ENCODE measurements at regions not wholly inside any gene's neighbourhood (a gene's known extent, or its start where the extent isn't known, plus 50 kb on each side); places are given as distances from the start of the nearest gene placed in this dataset.

DNA sequence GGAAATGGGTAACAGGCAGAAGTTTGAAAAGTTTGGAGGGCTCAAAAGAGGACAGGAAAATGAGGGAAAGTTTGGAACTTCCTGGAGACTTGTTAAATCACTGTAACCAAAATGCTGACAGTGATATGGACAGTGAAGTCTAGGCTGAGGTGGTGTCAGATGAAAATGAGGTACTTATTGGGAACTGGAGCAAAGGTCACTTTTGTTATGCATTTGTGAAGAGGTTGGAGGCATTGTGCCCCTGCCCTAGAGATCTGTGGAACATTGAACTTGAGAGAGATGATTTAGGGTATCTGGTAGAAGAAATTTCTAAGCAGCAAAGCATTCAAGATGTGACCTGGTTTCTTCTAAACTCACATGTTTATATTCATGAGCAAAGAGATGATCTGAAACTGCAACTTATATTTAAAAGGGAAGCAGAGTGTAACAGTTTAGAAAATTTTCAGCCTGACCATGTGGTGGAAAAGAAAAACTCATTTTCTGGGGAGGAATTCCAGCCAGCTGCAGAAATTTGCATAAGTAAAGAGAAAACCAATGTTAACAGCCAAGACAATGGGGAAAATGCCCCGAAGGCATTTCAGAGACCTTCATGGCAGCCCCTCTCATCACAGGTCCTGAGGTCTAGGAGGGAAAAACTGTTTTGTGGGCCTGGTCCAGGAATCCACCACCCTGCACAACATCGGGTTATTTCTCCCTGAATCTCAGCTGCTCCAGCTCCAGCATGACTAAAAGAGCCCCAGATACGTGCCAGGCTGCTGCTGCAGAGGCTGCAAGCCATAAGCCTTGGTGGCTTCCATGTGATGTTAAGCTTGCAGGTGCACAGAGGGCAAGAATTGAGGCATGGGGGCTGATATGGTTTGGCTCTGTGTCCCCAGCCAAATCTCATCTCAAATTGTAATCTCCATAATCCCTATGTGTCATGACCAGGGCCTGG is 632.5 kb upstream of the GNPDA2 start:
- no peak for DNase-seq
- H3K36me3 ChIP-seq (replicated peaks; ENCODE audit: control insufficient read depth, insufficient read depth, low read length), result no peaks in the 10 kb centered on the region
- no peaks in the 10 kb centered on the region for H3K27me3 ChIP-seq (ENCODE audit: control insufficient read depth, insufficient read depth, low read length)
- no peak overlapping the region for H3K4me3 ChIP-seq (ENCODE audit: insufficient read depth, low read depth, low read length)

GRCh38 chr4:45353161-45353560 is 626.8 kb upstream of the GNPDA2 start:
- H3K36me3 ChIP-seq (replicated peaks; ENCODE audit: control insufficient read depth, insufficient read depth, low read length), result no peaks in the 10 kb centered on the region
- no peak for DNase-seq
- no peak overlapping the region for H3K4me3 ChIP-seq (ENCODE audit: insufficient read depth, low read depth, low read length)
- no peaks in the 10 kb centered on the region for H3K27me3 ChIP-seq (ENCODE audit: control insufficient read depth, insufficient read depth, low read length)

GRCh38 chr4:45350438-45350837 is 624.1 kb upstream of the GNPDA2 start:
- no peaks in the 10 kb centered on the region for H3K27me3 ChIP-seq (ENCODE audit: control insufficient read depth, insufficient read depth, low read length)
- DNase-seq, result no peak
- no peak overlapping the region for H3K4me3 ChIP-seq (ENCODE audit: insufficient read depth, low read depth, low read length)
- no peaks in the 10 kb centered on the region for H3K36me3 ChIP-seq (replicated peaks; ENCODE audit: control insufficient read depth, insufficient read depth, low read length)

DNA sequence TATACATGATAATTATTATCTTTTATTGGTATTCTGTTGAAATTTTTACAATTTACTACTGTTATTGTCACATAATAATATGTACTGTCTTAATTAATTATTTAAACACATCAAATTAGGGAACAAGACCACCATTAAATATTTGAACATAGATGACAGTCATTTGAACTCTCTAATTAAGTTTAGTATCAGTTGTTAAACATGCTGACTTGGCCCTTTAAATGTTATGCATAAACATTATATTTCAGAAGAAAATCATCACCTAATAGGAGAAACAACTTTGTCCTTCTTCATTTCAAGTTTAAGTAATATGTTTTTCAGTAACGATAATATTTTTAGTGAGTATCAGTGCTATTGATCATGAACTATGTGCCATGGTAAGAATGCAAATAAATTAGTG is 623.5 kb upstream of the GNPDA2 start:
- DNase-seq, result no peak
- Histone ChIP-seq H3K27me3 (ENCODE audit: control insufficient read depth, insufficient read depth, low read length) (no peaks in the 10 kb centered on the region), H3K4me3 (ENCODE audit: insufficient read depth, low read depth, low read length) (no peak overlapping the region), H3K36me3 (replicated peaks; ENCODE audit: control insufficient read depth, insufficient read depth, low read length) (no peaks in the 10 kb centered on the region)

- DNase-seq, result no peak
- Histone ChIP-seq H3K27me3 (ENCODE audit: control insufficient read depth, insufficient read depth, low read length) (no peaks in the 10 kb centered on the region), H3K4me3 (ENCODE audit: insufficient read depth, low read depth, low read length) (no peak overlapping the region), H3K36me3 (replicated peaks; ENCODE audit: control insufficient read depth, insufficient read depth, low read length) (no peaks in the 10 kb centered on the region)
Observed at GRCh38 chr4:45346816-45347435, 620.6 kb upstream of the GNPDA2 start.

- no peak overlapping the region for H3K4me3 ChIP-seq (ENCODE audit: insufficient read depth, low read depth, low read length)
- no peak for DNase-seq
- H3K36me3 ChIP-seq (replicated peaks; ENCODE audit: control insufficient read depth, insufficient read depth, low read length), result no peaks in the 10 kb centered on the region
- H3K27me3 ChIP-seq (ENCODE audit: control insufficient read depth, insufficient read depth, low read length), result no peaks in the 10 kb centered on the region
Observed at GRCh38 chr4:45345558-45345957, 619.2 kb upstream of the GNPDA2 start.

DNA sequence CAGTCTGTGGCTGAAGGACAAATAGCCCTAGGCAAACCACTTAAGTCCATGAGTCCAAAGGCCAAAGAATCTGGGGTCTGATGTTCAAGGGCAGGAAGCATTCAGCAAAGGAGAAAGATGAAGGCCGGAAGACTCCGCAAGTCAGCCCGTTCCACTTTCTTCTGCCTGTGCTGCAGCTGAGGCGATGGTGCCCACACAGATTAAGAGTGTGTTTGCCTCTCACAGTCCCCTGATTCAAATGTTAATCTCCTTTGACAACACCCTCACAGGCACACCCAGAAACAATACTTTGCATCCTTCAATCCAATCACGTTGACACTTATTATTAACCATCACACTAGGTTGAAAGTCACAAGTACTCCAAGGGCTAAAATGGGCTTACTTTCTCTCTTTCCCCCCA is 605.4 kb upstream of the GNPDA2 start:
- no peak overlapping the region for H3K4me3 ChIP-seq (ENCODE audit: insufficient read depth, low read depth, low read length)
- no peaks in the 10 kb centered on the region for H3K36me3 ChIP-seq (replicated peaks; ENCODE audit: control insufficient read depth, insufficient read depth, low read length)
- DNase-seq, result no peak
- no peaks in the 10 kb centered on the region for H3K27me3 ChIP-seq (ENCODE audit: control insufficient read depth, insufficient read depth, low read length)

GRCh38 chr4:45327544-45327943 is 601.2 kb upstream of the GNPDA2 start:
- DNase-seq, result no peak
- no peaks in the 10 kb centered on the region for H3K36me3 ChIP-seq (replicated peaks; ENCODE audit: control insufficient read depth, insufficient read depth, low read length)
- no peaks in the 10 kb centered on the region for H3K27me3 ChIP-seq (ENCODE audit: control insufficient read depth, insufficient read depth, low read length)
- H3K4me3 ChIP-seq (ENCODE audit: insufficient read depth, low read depth, low read length), result no peak overlapping the region

GRCh38 chr4:45324455-45325417 is 598.4 kb upstream of the GNPDA2 start:
- Histone ChIP-seq H3K4me3 (ENCODE audit: insufficient read depth, low read depth, low read length) (no peak overlapping the region), H3K36me3 (replicated peaks; ENCODE audit: control insufficient read depth, insufficient read depth, low read length) (no peaks in the 10 kb centered on the region), H3K27me3 (ENCODE audit: control insufficient read depth, insufficient read depth, low read length) (no peaks in the 10 kb centered on the region)
- no peak for DNase-seq

GRCh38 chr4:45323453-45324058 is 597.2 kb upstream of the GNPDA2 start:
- no peak for DNase-seq
- no peaks in the 10 kb centered on the region for H3K36me3 ChIP-seq (replicated peaks; ENCODE audit: control insufficient read depth, insufficient read depth, low read length)
- no peaks in the 10 kb centered on the region for H3K27me3 ChIP-seq (ENCODE audit: control insufficient read depth, insufficient read depth, low read length)
- H3K4me3 ChIP-seq (ENCODE audit: insufficient read depth, low read depth, low read length), result no peak overlapping the region

DNA sequence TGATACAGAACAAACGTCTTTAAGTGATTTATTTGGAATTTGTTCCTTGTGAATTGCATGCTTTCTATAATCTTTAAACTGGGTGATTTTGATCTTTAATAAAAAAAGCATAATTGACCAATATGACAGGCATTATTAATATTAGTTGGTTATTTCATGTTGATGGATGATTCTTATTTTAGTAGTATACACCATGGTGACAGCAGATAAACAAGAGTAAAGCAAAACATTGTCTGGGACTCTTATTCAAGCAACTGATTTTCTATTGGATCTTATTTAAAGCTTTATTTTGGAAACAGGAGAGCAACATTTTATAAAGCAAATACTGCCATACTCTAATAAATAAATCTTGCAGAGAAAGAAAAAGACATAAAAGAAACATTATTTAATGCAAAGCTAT is 591.4 kb upstream of the GNPDA2 start:
- DNase-seq, result no peak
- H3K36me3 ChIP-seq (replicated peaks; ENCODE audit: control insufficient read depth, insufficient read depth, low read length), result no peaks in the 10 kb centered on the region

DNA sequence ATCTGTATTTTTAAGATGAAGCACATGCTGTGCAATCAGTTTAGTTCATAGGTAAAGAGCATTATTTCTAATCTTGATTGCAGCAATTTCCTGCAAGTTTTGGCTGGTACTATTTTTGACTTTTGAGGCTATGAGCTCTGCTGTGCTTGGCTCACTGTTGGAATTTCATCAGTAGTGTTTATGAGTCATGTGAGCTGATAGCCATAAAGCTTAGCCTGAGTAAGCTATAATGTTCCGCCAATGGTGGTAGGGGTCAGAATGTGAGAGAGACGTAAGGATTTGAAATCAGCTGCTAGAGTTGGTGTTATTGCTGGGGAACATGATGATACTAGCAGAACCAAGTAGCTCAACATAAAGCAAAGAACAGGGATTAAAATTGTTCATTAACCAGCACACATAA is 590.9 kb upstream of the GNPDA2 start:
- H3K27me3 ChIP-seq (ENCODE audit: control insufficient read depth, insufficient read depth, low read length), result no peaks in the 10 kb centered on the region
- H3K36me3 ChIP-seq (replicated peaks; ENCODE audit: control insufficient read depth, insufficient read depth, low read length), result no peaks in the 10 kb centered on the region
- no peak overlapping the region for H3K4me3 ChIP-seq (ENCODE audit: insufficient read depth, low read depth, low read length)
- no peak for DNase-seq

More for the DNA sequence above, 591.4 kb upstream of the GNPDA2 start:
- H3K4me3 ChIP-seq (ENCODE audit: insufficient read depth, low read depth, low read length), result no peak overlapping the region
- no peaks in the 10 kb centered on the region for H3K27me3 ChIP-seq (ENCODE audit: control insufficient read depth, insufficient read depth, low read length)

DNA sequence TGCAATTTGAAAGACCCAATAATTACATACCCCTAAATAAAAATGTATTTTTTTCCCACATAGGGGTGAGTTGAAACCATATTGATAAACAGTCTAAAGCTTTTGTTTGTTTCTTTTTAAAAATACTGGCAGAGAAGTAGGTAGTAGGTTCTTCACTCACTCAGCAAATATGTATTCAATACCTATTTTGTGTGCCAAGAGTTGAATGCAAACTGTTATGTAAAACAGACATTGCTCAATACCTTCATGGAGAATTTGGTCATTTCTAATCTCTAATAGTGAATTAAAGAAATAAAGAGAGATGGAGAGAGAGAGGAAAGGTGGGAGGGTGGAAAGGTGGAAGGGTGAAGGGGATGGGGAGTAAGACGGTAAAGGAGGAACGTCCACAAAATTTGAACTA is 589.9 kb upstream of the GNPDA2 start:
- no peak for DNase-seq
- no peaks in the 10 kb centered on the region for H3K27me3 ChIP-seq (ENCODE audit: control insufficient read depth, insufficient read depth, low read length)
- H3K4me3 ChIP-seq (ENCODE audit: insufficient read depth, low read depth, low read length), result no peak overlapping the region
- H3K36me3 ChIP-seq (replicated peaks; ENCODE audit: control insufficient read depth, insufficient read depth, low read length), result no peaks in the 10 kb centered on the region

DNA sequence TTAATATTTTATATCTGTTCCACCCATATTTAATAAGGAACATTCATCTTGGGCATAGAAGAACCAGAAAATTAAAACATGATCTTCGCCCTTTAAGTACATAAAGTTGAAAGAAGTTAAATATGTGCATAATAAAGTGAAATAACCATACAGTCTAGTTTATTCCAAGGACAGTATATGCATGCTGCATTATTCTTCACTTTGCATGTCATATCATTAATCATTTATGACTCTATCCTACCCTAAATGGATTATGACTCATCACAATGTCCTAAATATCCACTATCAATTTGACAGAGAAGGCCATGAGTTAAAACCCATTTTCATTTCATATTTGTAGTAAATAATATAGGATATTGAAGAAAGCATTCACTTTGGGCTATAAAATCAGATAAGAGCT is 576.5 kb upstream of the GNPDA2 start:
- H3K4me3 ChIP-seq (ENCODE audit: insufficient read depth, low read depth, low read length), result no peak overlapping the region
- H3K27me3 ChIP-seq (ENCODE audit: control insufficient read depth, insufficient read depth, low read length), result no peaks in the 10 kb centered on the region
- H3K36me3 ChIP-seq (replicated peaks; ENCODE audit: control insufficient read depth, insufficient read depth, low read length), result no peaks in the 10 kb centered on the region
- DNase-seq, result no peak

Data from H7 (cell line).